Glutamatergic neuron (in vitro differentiated cells): ENCODE measurements at regions not wholly inside any gene's neighbourhood (a gene's known extent, or its start where the extent isn't known, plus 50 kb on each side); places are given as distances from the start of the nearest gene placed in this dataset.

Source experiments
- DNase-seq: peaks from one replicate; pipeline ENCODE4 v3.0.0; 2022
- H3K27ac Mint-ChIP-seq: one replicate; pipeline ENCODE4 v1.8.0; 2020; ENCODE audit warnings: mild to moderate bottlenecking, mixed read lengths, inconsistent platforms; ENCODE audit not compliant: unreplicated experiment
- H3K27me3 Mint-ChIP-seq: one replicate; pipeline ENCODE4 v1.8.0; 2020; ENCODE audit warnings: mild to moderate bottlenecking, moderate library complexity, mixed read lengths, inconsistent platforms; ENCODE audit not compliant: unreplicated experiment
- H3K36me3 Mint-ChIP-seq: one replicate; pipeline ENCODE4 v1.8.0; 2020; ENCODE audit warnings: mild to moderate bottlenecking, mixed read lengths, inconsistent platforms; ENCODE audit not compliant: unreplicated experiment
- H3K4me1 Mint-ChIP-seq: one replicate; pipeline ENCODE4 v1.8.0; 2020; ENCODE audit warnings: mild to moderate bottlenecking, low read depth, mixed read lengths, inconsistent platforms; ENCODE audit not compliant: unreplicated experiment
- H3K4me3 Mint-ChIP-seq: one replicate; pipeline ENCODE4 v1.8.0; 2020; ENCODE audit warnings: mild to moderate bottlenecking, mixed read lengths, inconsistent platforms; ENCODE audit not compliant: unreplicated experiment
- H3K9me3 Mint-ChIP-seq: one replicate; pipeline ENCODE4 v1.8.0; 2020; ENCODE audit warnings: mild to moderate bottlenecking, moderate library complexity, mixed read lengths, inconsistent platforms; ENCODE audit not compliant: unreplicated experiment
- TF ChIP-seq, protein P1 (sequence below): fragments of 200-600 bp; sonication (generic); IDR thresholded peaks from one replicate; pipeline ENCODE4 v1.5.0; 2021; ENCODE audit not compliant: partially characterized antibody, unreplicated experiment

DNA sequence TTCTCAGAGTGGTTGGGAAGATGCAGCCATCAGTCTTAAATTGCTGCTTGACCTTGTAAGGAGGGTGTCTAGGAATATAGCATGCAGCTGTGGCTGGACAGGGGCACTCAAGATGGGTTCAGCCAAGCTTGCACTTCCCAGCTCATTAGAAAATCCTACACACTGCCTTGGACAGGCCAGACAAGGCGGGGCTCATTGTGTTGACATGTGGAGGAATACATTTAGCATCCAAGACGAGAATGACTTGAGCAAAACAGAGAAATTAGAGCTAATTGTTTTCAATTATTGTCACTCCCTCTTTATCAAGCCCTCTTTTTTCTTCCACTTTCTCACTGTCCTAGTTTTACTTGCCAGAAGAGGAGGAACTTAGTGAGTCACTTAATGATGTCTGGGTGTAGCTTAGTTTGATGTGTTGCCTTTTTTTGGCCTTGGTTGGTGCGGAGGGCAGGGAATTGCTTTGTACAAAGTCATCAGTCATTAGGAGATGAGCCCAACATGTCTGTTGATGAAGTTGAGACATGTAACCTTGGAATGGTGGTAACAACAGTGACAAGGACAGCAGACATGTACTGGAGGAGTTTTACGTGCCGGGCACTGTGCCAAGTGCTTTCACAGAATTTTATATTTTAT, 1219.3 kb upstream of the WWC1 start:
- Mint-ChIP-seq H3K4me1 (no peaks in the 10 kb centered on the region), H3K27me3 (no peaks in the 10 kb centered on the region), H3K4me3 (no peak overlapping the region), H3K36me3 (no peaks in the 10 kb centered on the region), H3K9me3 (no peaks in the 10 kb centered on the region), H3K27ac (no peak overlapping the region)
- TF ChIP-seq, protein P1, sequence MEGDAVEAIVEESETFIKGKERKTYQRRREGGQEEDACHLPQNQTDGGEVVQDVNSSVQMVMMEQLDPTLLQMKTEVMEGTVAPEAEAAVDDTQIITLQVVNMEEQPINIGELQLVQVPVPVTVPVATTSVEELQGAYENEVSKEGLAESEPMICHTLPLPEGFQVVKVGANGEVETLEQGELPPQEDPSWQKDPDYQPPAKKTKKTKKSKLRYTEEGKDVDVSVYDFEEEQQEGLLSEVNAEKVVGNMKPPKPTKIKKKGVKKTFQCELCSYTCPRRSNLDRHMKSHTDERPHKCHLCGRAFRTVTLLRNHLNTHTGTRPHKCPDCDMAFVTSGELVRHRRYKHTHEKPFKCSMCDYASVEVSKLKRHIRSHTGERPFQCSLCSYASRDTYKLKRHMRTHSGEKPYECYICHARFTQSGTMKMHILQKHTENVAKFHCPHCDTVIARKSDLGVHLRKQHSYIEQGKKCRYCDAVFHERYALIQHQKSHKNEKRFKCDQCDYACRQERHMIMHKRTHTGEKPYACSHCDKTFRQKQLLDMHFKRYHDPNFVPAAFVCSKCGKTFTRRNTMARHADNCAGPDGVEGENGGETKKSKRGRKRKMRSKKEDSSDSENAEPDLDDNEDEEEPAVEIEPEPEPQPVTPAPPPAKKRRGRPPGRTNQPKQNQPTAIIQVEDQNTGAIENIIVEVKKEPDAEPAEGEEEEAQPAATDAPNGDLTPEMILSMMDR = no peak
- DNase-seq = no peak

DNA sequence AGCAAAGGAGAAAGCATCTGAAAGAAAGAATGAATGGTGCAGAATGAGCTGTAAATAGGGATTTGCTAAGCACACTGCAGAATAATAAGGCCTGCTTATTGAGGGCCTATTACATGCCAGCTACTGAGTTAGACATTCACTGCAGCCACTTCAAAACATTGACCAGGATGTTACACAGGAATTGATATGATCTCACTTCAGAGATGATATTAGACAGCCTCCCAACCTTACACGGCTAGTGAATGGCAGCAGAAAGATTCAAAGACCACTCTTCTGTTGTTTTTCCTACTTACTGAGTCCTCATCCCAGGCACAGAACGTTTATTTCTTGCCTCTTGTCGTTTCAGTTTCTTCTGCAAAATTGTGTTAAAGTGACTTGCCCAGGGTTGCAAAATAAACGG, 1209.9 kb upstream of the WWC1 start:
- TF ChIP-seq, protein P1 = no peak
- Mint-ChIP-seq H3K4me3 (no peak overlapping the region), H3K36me3 (no peaks in the 10 kb centered on the region), H3K4me1 (peaks cover 8% of the 10 kb centered on the region), H3K9me3 (no peaks in the 10 kb centered on the region), H3K27ac (no peak overlapping the region), H3K27me3 (no peaks in the 10 kb centered on the region)
- DNase-seq = no peak

DNA sequence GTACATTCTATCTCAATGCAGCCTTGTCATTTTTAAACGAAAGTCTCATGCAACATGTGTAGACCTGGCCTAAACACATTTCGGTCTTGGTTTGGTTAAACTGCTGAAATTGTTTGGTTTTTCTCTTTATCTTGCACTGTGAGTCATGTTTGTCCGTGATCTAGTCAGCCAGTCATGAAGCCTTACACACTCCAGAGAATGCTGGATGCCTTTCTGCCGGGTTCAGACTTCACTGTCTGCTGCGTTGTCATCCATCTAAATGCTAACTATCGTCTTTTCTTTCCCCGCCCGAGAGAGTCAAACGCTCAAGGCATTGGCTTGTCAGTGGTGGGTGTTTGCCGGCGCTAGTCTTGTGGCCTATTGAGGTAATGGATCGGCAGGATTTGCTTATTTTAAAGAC, 1194.6 kb upstream of the WWC1 start:
- DNase-seq = no peak
- H3K9me3 Mint-ChIP-seq = no peaks in the 10 kb centered on the region
- no peaks in the 10 kb centered on the region for H3K4me1 Mint-ChIP-seq
- H3K27ac Mint-ChIP-seq = no peak overlapping the region
- TF ChIP-seq, protein P1 = no peak
- no peak overlapping the region for H3K4me3 Mint-ChIP-seq
- no peaks in the 10 kb centered on the region for H3K27me3 Mint-ChIP-seq
- no peaks in the 10 kb centered on the region for H3K36me3 Mint-ChIP-seq

DNA sequence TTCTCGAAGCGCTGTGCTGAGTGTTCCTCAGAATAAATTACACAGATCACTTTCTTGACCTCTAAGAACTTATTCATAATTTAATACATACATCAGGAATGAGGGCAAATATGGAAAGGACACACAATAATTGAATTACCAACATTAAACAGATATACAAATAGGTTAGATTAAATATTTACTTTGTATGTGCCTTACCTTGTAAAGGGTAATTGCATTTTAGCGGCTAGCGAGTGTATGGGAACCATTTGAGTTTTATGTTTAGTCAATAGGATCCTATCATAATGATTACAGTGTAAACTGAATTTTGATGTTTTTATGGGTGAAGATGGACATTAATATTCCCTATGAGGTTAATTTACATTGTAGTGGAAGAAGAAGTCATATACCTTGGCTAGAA, 1187.1 kb upstream of the WWC1 start:
- no peaks in the 10 kb centered on the region for H3K36me3 Mint-ChIP-seq
- peaks cover 2% of the 10 kb centered on the region for H3K9me3 Mint-ChIP-seq
- no peak overlapping the region for H3K4me3 Mint-ChIP-seq
- H3K27me3 Mint-ChIP-seq = no peaks in the 10 kb centered on the region
- TF ChIP-seq, protein P1 = no peak
- DNase-seq = no peak
- H3K4me1 Mint-ChIP-seq = no peaks in the 10 kb centered on the region
- H3K27ac Mint-ChIP-seq = no peak overlapping the region

DNA sequence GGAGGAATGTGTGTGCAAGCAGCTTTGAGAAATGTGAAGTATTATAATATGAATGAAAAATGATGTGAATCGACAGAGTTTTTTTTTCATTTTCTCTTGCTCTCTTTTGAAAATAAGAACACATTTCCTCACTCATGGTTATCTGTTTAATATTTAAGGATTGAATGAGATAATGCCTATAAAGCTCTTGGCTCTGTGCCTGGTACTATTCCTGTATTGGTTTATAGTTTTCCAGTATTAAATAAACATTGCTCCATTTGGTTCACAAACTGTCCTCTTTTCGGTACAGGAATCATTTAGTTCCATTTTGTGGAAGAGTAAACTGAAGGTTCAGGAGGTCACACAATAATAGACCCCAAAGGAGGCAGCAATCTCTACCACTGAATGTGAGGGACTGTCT, 1185.5 kb upstream of the WWC1 start:
- TF ChIP-seq, protein P1 = no peak
- Mint-ChIP-seq H3K4me3 (no peak overlapping the region), H3K9me3 (peaks cover 2% of the 10 kb centered on the region)

More for the DNA sequence above, 1185.5 kb upstream of the WWC1 start:
- Mint-ChIP-seq H3K27me3 (no peaks in the 10 kb centered on the region), H3K27ac (no peak overlapping the region), H3K4me1 (no peaks in the 10 kb centered on the region), H3K36me3 (no peaks in the 10 kb centered on the region)
- DNase-seq = no peak
